ENCODE measurements at regions not wholly inside any gene's neighbourhood (a gene's known extent, or its start where the extent isn't known, plus 50 kb on each side); places are given as distances from the start of the nearest gene placed in this dataset.
A peak's percentile ranks its signal among the peaks of the same experiment; 100 is the strongest.

DNA sequence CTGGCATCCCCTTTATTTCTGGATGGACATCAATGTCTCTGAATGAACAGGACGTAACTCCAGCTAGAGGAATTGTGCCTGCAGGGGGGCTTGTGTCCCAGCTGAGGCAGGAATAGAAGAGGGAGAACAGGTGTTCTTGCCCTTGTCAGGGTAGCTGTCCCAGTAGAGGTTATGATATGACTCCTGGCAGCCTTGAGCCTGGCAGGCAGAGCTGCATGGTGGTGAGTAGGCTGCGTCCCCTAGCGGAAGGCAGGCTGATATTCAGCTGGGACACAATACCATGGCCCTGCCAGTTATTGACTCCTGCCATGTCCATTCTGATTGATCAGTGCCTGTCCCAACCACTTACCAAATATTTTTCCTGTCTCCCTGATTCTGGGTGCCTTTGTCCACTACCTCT is 197.2 kb downstream of the RAP2A start:
- 78% methylated on average over 3 of the region's 3 CpGs for WGBS (ENCODE audit: insufficient coverage)
- H3K27ac Mint-ChIP-seq = no peak overlapping the region
- ATAC-seq (replicated peaks in 1 of 4) = no peak

DNA sequence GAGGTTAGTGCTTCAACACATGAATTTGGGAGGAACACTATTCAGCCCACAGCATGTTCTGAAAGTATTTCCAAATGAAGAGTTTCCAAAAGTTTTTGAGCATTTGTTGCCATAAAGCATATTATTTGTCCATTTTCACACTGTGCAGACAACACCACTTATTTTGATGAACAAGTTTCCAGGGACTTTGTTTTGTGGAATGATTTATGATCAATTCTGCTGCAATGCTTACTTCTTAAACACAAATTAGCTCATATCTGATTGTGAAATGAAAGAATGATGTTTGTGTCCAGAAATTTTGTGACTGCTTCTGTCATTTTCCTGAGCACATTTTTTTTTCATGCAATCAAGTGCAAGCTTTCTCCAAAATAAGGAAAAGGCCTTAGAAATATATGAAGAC is 205.3 kb downstream of the RAP2A start:
- Mint-ChIP-seq H3K4me1 (no peaks in the 10 kb centered on the region), H3K36me3 (no peaks in the 10 kb centered on the region), H3K27me3 (no peaks in the 10 kb centered on the region), H3K4me3 (no peak overlapping the region), H3K9me3 (no peaks in the 10 kb centered on the region), H3K27ac (no peak overlapping the region)
- POLR2A ChIA-PET = no interaction called here
- no peaks in the 10 kb centered on the region for H3K9me3 ChIP-seq
- no peaks in the 10 kb centered on the region for H3K36me3 ChIP-seq (ENCODE audit: control insufficient read depth in 2 of 2, extremely low read depth in 1 of 2, insufficient read depth in 1 of 2, low read length in 1 of 2)
- CTCF ChIA-PET = no interaction called here
- DNase-seq (no peak), ATAC-seq (replicated peaks in 1 of 4) (no peak)
- no peaks in the 10 kb centered on the region for H3K27me3 ChIP-seq (replicated peaks in 1 of 2; ENCODE audit: control insufficient read depth in 2 of 2, extremely low read depth in 1 of 2, insufficient read depth in 2 of 2, low read length in 1 of 2)
- H3K4me1 ChIP-seq (ENCODE audit: control insufficient read depth in 1 of 2, extremely low read depth in 1 of 2, insufficient read depth in 2 of 2, low read length in 2 of 2) = no peaks in the 10 kb centered on the region
- H3K27ac ChIP-seq (ENCODE audit: low read length) = no peak overlapping the region
- H3K4me3 ChIP-seq (ENCODE audit: control insufficient read depth in 1 of 2, extremely low read depth in 1 of 2, low read length in 1 of 2) = no peak overlapping the region

More for the DNA sequence above, 197.2 kb downstream of the RAP2A start:
- Histone ChIP-seq H3K4me1 (ENCODE audit: control insufficient read depth in 1 of 2, extremely low read depth in 1 of 2, insufficient read depth in 2 of 2, low read length in 2 of 2) (no peaks in the 10 kb centered on the region), H3K4me3 (ENCODE audit: control insufficient read depth in 1 of 2, extremely low read depth in 1 of 2, low read length in 1 of 2) (no peak overlapping the region), H3K27me3 (replicated peaks in 1 of 2; ENCODE audit: control insufficient read depth in 2 of 2, extremely low read depth in 1 of 2, insufficient read depth in 2 of 2, low read length in 1 of 2) (peaks cover 0 to 6% of the 10 kb centered on the region in 2 experiments), H3K27ac (ENCODE audit: low read length) (no peak overlapping the region), H3K9me3 (no peaks in the 10 kb centered on the region), H3K36me3 (ENCODE audit: control insufficient read depth in 2 of 2, extremely low read depth in 1 of 2, insufficient read depth in 1 of 2, low read length in 1 of 2) (no peaks in the 10 kb centered on the region)
- H3K27me3 Mint-ChIP-seq = peaks cover 9 to 17% of the 10 kb centered on the region in 2 donors
- ChIA-PET CTCF (no interaction called here), POLR2A (no interaction called here)
- H3K36me3 Mint-ChIP-seq = no peaks in the 10 kb centered on the region
- H3K4me1 Mint-ChIP-seq = no peaks in the 10 kb centered on the region
- H3K9me3 Mint-ChIP-seq = peaks cover 0 to 11% (median 7%) of the 10 kb centered on the region in 3 donors
- DNase-seq = peak in 1 of 35 experiments; percentile 1
- no peak overlapping the region for H3K4me3 Mint-ChIP-seq

DNA sequence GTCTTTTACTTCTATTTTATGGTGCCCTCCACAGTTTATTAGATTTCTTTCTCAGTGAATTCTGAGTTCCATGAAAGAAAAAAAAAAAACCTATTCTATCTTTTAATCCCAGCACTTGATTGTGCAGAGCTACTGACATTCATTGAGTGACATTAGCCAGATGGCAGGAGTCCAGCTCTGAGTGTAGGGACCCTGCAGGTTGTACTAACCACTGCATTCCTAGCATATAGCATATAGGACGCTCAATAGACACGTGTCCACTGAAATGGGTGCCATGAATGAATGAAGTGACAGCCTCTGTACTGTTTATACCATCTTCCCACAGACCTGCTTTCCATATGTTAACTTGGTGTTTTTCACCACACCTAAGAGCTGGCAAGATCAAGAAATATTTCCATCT is 206.3 kb downstream of the RAP2A start:
- Mint-ChIP-seq H3K4me1 (no peaks in the 10 kb centered on the region), H3K27ac (no peak overlapping the region), H3K27me3 (no peaks in the 10 kb centered on the region), H3K9me3 (no peaks in the 10 kb centered on the region), H3K4me3 (no peak overlapping the region), H3K36me3 (no peaks in the 10 kb centered on the region)
- ChIA-PET CTCF (no interaction called here), POLR2A (no interaction called here)
- Histone ChIP-seq H3K4me1 (ENCODE audit: control insufficient read depth in 1 of 2, extremely low read depth in 1 of 2, insufficient read depth in 2 of 2, low read length in 2 of 2) (no peaks in the 10 kb centered on the region), H3K27me3 (replicated peaks in 1 of 2; ENCODE audit: control insufficient read depth in 2 of 2, extremely low read depth in 1 of 2, insufficient read depth in 2 of 2, low read length in 1 of 2) (no peaks in the 10 kb centered on the region), H3K27ac (ENCODE audit: low read length) (no peak overlapping the region), H3K4me3 (ENCODE audit: control insufficient read depth in 1 of 2, extremely low read depth in 1 of 2, low read length in 1 of 2) (no peak overlapping the region), H3K9me3 (no peaks in the 10 kb centered on the region), H3K36me3 (ENCODE audit: control insufficient read depth in 2 of 2, extremely low read depth in 1 of 2, insufficient read depth in 1 of 2, low read length in 1 of 2) (no peaks in the 10 kb centered on the region)
- WGBS (ENCODE audit: insufficient coverage) = no CpG with 5 or more reads among the region's 2 CpGs
- no peak for DNase-seq
- ATAC-seq (replicated peaks in 1 of 4) = no peak

GRCh38 chr13:97648171-97648880 is 214.4 kb downstream of the RAP2A start:
- H3K9me3 Mint-ChIP-seq = no peaks in the 10 kb centered on the region
- Histone ChIP-seq H3K4me3 (ENCODE audit: control insufficient read depth in 1 of 2, extremely low read depth in 1 of 2, low read length in 1 of 2) (no peak overlapping the region), H3K27me3 (replicated peaks in 1 of 2; ENCODE audit: control insufficient read depth in 2 of 2, extremely low read depth in 1 of 2, insufficient read depth in 2 of 2, low read length in 1 of 2) (no peaks in the 10 kb centered on the region), H3K27ac (ENCODE audit: low read length) (no peak overlapping the region), H3K4me1 (ENCODE audit: control insufficient read depth in 1 of 2, extremely low read depth in 1 of 2, insufficient read depth in 2 of 2, low read length in 2 of 2) (no peaks in the 10 kb centered on the region), H3K36me3 (ENCODE audit: control insufficient read depth in 2 of 2, extremely low read depth in 1 of 2, insufficient read depth in 1 of 2, low read length in 1 of 2) (no peaks in the 10 kb centered on the region), H3K9me3 (no peaks in the 10 kb centered on the region)
- DNase-seq = no peak
- ChIA-PET CTCF (no interaction called here), POLR2A (no interaction called here)
- 68% methylated on average over 5 of the region's 14 CpGs for WGBS (ENCODE audit: insufficient coverage)
- H3K27ac Mint-ChIP-seq = no peak overlapping the region
- H3K27me3 Mint-ChIP-seq = peaks cover 0 to 12% of the 10 kb centered on the region in 2 donors
- no peak overlapping the region for H3K4me3 Mint-ChIP-seq
- H3K4me1 Mint-ChIP-seq = no peaks in the 10 kb centered on the region
- ATAC-seq (replicated peaks in 1 of 4) = no peak
- H3K36me3 Mint-ChIP-seq = no peaks in the 10 kb centered on the region

DNA sequence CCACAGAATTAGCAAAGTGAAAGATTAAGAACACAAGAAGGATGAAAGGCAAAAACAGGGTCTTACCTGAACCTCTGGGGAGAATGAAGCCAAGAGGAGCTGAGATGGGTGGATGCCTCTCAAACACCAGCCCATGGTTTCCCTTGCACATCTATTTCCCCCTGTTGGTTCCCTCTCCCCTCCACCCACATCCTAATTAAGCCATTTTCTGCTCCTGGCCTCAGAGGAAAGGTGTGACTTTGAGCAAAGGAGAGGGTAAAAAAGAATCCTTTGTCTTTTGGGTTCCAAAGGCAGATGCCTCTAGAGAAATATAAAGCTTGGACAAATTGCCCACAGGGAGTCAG is 214.9 kb downstream of the RAP2A start:
- Histone ChIP-seq H3K27me3 (replicated peaks in 1 of 2; ENCODE audit: control insufficient read depth in 2 of 2, extremely low read depth in 1 of 2, insufficient read depth in 2 of 2, low read length in 1 of 2) (peaks cover 0 to 5% of the 10 kb centered on the region in 2 experiments), H3K4me1 (ENCODE audit: control insufficient read depth in 1 of 2, extremely low read depth in 1 of 2, insufficient read depth in 2 of 2, low read length in 2 of 2) (no peaks in the 10 kb centered on the region), H3K27ac (ENCODE audit: low read length) (no peak overlapping the region), H3K36me3 (ENCODE audit: control insufficient read depth in 2 of 2, extremely low read depth in 1 of 2, insufficient read depth in 1 of 2, low read length in 1 of 2) (no peaks in the 10 kb centered on the region), H3K4me3 (ENCODE audit: control insufficient read depth in 1 of 2, extremely low read depth in 1 of 2, low read length in 1 of 2) (no peak overlapping the region), H3K9me3 (no peaks in the 10 kb centered on the region)
- Mint-ChIP-seq H3K4me1 (no peaks in the 10 kb centered on the region), H3K9me3 (no peaks in the 10 kb centered on the region), H3K27me3 (peaks cover 0 to 12% of the 10 kb centered on the region in 2 donors), H3K27ac (no peak overlapping the region), H3K4me3 (no peak overlapping the region), H3K36me3 (no peaks in the 10 kb centered on the region)
- CTCF ChIA-PET = no interaction called here
- POLR2A ChIA-PET = no interaction called here
- ATAC-seq (replicated peaks in 1 of 4) = no peak
- DNase-seq = no peak

DNA sequence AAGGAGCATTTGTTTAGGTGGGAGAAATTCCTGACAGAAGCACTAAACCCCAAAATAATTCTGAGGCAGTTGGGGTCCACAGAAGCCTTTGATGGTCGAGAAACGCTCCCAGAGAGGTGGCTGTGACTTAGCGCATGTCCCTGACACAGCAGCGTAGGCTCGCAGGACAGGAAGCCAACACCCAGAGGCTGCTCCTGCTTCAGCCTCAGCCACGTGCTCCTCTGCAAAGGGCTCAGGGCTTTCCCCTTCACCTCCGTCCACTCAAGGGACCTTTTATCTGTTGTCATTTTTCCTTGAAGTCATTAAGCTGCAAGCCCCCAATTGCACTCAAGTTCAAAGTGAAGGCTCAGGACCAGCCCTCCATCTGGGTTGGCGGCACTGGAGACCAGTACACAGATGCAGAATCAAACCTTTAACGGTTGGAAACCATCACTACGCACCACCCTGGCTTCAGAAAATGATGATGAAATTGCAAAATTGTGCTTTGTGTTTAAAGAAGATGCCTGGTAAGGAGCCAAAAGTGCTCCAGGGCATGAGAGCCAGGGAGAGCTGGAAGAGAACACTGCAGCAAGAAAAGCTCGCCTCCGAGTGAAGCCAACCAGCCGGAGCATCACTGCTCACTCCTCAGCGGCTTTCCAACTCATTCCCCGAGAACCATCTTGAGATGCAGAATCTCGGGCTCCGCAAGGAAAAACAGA is 219.6 kb downstream of the RAP2A start:
- Histone ChIP-seq H3K4me3 (ENCODE audit: control insufficient read depth in 1 of 2, extremely low read depth in 1 of 2, low read length in 1 of 2) (no peak overlapping the region), H3K4me1 (ENCODE audit: control insufficient read depth in 1 of 2, extremely low read depth in 1 of 2, insufficient read depth in 2 of 2, low read length in 2 of 2) (no peaks in the 10 kb centered on the region), H3K9me3 (no peaks in the 10 kb centered on the region), H3K27ac (ENCODE audit: low read length) (no peak overlapping the region), H3K27me3 (replicated peaks in 1 of 2; ENCODE audit: control insufficient read depth in 2 of 2, extremely low read depth in 1 of 2, insufficient read depth in 2 of 2, low read length in 1 of 2) (peaks cover 0 to 10% of the 10 kb centered on the region in 2 experiments), H3K36me3 (ENCODE audit: control insufficient read depth in 2 of 2, extremely low read depth in 1 of 2, insufficient read depth in 1 of 2, low read length in 1 of 2) (no peaks in the 10 kb centered on the region)
- Mint-ChIP-seq H3K9me3 (no peaks in the 10 kb centered on the region), H3K27me3 (peaks cover 3 to 14% of the 10 kb centered on the region in 2 donors), H3K4me3 (no peak overlapping the region), H3K4me1 (no peaks in the 10 kb centered on the region), H3K27ac (no peak overlapping the region), H3K36me3 (no peaks in the 10 kb centered on the region)
- DNase-seq (no peak), ATAC-seq (replicated peaks in 1 of 4) (no peak)
- 73% methylated on average over 12 of the region's 17 CpGs for WGBS (ENCODE audit: insufficient coverage)
- POLR2A ChIA-PET = no interaction called here
- CTCF ChIA-PET = no interaction called here
